Left kidney (tissue), 1 donor: ENCODE measurements at regions not wholly inside any gene's neighbourhood (a gene's known extent, or its start where the extent isn't known, plus 50 kb on each side); places are given as distances from the start of the nearest gene placed in this dataset.

Source experiments
- DNase-seq: peaks from one replicate; pipeline ENCODE4 v3.0.0-alpha.2; 2013

DNA sequence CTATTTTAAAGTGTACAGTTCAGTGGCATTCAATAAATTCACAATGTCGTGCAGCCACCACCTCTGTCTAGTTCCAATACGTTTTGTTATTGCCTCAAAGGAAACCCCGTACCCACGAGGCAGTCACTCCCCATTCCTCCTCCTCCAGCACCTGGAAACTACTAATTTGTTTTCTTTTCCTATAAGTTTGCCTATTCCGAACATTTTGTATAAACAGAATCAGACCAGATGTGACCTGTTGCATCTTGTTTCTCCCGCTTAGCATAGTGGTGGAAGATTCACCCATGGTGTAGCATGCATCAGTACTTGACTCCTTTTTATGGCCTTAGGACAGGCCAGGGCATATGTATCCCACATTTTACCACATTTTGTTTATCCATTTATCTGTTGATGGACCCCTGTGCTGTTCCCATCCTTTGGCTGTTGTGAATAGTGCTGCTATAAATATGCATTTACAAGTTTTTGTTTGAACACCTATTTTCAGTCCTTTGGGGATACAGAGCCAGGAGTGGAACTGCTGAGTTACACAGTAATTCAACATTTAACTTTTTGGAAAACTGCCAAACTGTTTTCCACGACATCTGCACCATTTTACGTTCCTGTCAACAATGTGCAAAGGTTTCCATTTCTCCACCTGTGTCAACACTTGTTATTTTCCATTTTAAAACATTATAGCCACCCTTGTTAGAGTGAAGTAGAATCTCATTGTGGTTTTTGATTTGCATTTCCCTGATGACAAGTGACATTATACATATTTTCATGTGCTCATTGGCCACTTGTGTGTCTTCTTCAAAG lies 57.8 kb upstream of the STX18 start:
- no peak for DNase-seq

DNA sequence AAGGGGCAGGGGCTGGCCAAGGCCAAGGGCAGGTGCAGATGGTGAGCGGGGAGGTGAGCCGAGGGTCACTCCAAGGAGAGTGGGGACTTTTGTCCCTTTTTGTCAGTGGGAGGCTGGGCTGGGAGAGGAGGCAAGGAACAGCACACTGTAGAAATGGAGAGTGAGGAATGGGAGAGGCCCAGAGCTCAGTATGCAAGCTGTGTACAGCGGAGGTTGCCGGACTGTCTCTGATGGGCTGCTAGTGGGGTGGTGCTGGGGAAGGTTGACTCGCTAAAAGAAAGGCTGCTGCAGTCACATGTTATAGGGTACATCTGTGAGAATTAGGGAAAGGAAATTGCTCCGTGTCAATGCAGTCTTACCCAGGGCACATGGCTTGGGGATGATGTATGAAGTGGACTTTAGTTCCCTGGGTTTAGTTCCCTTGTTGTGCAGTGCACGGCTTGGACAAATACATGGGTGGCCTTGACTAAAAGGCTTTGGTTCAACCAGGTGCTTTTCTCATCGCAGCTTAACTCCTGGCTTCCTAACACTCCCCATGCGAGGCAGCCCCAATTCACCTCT lies 57.1 kb upstream of the STX18 start:
- DNase-seq, result no peak

DNA sequence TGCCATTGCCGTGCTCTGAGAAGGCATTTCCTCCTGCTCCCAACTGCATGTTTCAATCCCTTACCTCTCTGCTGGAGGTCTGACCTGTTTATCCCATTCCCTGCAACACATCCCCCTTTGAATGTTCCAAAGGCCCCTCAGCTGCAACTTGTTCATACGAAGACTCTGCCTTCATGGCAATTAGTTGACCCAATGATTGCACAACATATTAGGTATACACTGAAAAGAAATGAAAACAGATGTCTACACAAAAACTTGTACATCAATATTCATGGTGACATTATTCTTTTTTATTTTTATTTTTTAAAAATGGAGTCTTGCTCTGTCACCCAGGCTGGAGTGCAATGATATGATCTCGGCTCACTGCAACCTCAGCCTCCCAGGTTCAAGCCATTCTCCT lies 54.9 kb upstream of the STX18 start:
- no peak for DNase-seq

DNA sequence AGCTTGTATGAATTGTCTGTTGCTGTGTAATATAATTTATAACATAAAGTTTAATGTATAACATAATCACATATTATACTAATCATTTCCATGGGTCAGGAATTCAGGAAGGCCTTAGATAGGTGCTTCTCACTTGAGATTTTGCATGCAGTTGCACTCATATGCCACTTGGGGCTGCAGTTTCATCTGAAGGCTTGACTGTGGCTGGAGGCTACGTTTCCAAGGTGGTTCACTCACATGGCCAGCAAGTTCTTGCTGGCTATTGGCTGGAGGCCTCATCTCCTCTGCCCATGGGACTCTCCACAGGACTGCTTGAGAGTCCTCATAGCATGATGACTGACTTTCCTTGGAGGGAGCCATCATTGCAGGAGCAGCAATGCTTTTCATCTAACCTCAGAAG lies 53.4 kb upstream of the STX18 start:
- DNase-seq, result no peak

DNA sequence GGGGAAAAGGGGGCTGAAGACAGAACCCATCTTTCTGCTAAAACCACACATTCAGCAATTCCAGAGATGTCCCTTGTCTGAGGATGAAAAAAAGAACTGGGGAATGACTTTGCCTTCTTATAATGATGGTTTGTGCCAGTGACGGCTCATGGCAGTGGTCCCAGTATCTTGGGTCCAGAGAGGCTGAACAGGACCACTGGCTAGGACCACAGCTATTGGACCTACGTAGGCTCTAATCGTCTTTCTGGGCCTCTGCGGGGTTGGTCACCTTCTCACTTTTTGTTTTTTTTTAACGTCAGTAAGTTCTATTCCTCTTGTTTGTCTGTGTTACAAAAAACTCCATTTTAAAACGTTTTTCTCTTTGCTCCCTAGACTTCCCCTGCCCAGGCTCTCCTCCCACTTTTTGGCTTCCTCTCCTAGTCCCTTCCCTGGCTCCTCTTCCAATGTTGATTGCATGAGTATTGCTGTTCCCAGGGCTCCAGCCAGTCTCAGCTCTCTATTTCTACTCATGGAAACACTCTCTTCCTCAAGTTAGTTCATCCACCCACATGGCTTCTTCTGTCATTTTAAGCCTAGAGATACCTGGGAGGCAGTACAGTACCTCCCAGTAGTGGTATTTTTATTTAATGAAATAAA lies 52.6 kb upstream of the STX18 start:
- DNase-seq, result no peak

DNA sequence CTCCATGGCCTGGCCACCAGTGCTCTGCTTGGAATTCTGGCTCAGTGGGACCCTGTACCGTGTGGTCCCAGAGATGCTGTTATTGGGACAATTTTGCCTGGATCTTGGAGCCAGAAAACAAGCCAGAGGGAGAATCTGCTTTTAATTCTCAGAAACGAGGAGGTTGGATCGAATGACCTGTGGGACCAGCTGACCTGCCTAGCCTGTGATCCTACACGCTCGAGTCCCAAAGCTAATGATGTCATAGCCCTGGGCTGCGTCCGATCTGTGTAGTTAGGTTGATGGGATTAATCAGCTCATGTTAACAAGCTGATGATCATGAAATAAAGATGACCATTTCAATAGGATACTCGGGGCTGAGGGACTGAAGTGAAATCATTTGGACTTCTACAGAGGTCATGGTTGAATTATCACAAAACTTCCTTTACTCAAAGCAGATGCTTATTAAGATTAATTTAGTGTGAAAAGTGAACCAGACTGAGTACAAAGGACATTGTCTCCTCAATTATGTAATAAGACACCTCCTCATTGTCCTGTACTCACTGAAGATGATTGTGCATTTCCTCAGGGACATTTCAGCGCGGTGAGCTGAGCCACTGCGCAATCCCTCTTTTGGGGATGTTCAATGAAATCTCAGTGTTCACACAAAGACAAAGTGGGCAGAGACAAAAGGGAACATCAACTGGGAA lies 51.9 kb upstream of the STX18 start:
- no peak for DNase-seq

DNA sequence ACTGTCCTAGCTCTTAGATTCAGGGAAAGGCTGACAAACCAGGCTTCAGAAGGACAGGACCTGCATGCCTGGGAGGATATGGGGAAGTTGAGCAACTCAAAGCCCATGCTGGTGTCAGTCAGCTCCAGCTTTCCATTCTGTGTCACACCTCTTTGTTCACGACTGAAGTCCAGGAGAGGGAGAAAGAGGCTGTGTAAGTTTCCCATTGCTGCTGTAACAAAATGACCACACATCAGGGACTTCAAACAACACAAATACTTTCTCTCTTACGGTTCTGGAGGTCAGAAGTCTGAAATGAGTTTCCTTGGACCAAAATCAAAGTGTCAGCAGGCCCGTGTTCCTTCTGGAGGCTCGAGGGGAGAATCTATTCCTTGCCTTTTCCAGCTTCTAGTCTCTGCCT lies 50.6 kb upstream of the STX18 start:
- DNase-seq, result no peak
